Kidney glomerular epithelial cell (primary cell): ENCODE measurements at regions not wholly inside any gene's neighbourhood (a gene's known extent, or its start where the extent isn't known, plus 50 kb on each side); places are given as distances from the start of the nearest gene placed in this dataset.

ENCODE experiments used
- DNase-seq: peaks from one replicate; lab custom pipeline; 2025; lab: John Stamatoyannopoulos, UW

- no peak for DNase-seq
Observed at GRCh38 chr4:79023799-79024770, 84.8 kb upstream of the PAQR3 start.

DNA sequence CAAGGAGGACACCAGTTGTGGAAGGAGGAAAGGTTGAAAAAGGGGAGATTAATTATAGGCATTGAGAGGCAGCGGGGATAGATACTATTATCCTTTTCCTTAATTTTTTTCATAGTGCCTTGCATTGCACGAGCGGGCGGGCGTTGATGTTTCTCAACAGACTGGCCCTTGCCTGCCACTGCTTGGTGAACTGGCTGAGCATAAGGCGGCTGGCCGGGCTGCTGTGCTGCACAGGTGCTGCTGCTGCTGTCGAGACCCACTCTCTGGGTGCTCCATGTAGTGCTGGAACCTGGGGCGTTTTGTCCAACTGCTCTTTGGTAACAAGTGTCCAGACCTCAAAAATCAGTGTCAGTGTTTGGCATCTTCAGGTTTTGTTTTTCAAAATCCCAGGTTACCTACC, 83.3 kb upstream of the PAQR3 start:
- DNase-seq, result no peak

DNA sequence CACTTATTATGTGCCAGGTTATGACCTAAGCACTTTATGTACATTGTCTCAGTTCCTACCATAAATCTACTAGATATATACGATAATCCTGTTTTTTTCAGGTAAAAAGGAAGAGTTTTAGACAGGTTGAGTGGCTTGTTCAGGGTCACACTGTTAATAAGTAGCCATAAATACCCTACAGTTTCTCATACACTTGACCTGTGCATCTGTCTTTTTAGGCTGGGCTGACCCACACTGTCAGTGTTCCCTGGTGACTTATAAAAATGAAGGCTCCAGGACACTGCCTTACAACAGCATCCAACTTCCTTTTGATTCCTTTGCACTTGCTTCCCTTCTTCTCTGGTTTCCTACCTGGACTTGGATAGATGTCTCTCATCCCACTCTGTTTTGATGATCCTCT, 78.2 kb upstream of the PAQR3 start:
- DNase-seq, result no peak

DNA sequence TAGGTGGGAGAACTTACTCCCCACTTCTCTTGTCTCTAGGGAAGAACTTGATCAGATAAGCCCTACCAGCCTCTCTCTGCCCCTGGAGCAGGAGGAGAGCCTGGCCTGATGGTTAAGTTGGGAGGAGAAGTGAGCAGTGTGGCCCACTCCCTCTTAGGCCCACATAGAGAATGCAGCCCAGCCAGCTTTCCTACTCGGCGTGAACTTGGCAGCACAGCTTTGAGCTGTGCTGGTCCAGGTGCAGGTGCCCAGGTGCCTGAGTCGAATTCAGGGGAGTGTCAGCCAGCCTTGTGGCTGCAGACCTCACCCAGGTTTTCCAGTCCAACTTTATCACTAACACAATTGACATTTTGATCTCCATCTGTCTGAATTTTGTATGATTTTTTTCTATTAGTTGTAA, 77.6 kb upstream of the PAQR3 start:
- DNase-seq, result no peak

- no peak for DNase-seq
Observed at GRCh38 chr4:79015411-79015810, 76.2 kb upstream of the PAQR3 start.

GRCh38 chr4:79014230-79014629, 75.0 kb upstream of the PAQR3 start:
- DNase-seq, result no peak

DNA sequence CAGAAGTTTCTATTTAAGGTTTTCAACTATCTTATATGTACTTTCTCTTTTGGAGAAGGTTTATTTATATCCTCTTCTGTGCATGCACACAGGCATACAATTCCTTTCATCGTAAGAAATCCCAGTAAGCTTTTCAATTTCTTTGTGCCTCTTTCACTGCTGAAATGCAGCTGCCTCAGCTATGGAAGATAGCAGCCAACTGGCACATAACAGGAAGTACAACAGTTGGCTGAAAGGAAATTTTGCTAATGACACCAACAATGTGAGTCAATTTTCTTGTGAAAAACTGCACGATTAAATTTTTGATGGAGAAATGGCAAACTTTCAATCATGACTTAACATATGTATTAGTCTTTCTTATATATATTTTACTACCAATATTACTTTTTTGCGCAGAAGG, 74.5 kb upstream of the PAQR3 start:
- DNase-seq, result no peak

DNA sequence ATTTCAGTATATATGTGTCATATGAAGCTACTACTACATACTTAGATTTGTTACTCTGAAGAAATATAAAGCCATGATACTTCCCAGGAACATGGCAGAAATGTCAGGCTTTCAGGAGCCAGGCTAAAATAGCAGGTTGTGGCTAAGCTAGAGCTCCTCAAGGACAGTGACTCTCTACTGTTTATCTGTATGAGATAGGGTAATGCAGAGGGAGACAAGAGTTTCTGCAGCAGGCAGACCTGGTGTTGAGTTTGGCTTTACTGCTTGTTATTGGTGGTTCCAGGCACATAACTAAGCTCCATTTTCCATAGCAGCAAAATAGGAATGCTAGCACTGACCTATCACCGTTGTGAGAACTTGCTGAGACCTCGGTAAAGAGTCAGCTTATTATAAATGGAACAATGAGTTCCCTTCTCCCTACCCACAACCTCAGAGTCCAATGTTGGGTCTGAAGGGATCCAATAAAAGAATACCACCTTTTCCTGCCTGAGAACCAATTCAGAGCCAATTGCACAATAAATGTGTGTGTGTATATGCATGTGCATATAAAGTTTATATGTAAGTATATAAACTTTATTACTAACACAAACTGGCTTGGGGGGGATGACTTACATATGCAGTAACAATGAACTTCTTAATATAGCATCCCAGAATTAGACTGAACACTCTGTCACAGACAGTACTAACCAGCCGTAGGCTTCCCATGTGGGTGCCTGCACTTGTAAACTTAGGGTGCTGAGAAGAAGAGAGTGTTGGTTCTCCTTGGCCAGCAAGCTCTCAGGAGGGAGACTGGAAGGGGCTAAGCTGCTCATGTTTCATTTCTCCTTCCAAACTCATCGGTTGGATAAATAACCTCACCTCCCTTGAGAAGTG, 51.9 kb upstream of the PAQR3 start:
- no peak for DNase-seq

- DNase-seq, result no peak
Observed at GRCh38 chr4:78989697-78990270, 50.5 kb upstream of the PAQR3 start.
